ENCODE measurements at regions not wholly inside any gene's neighbourhood (a gene's known extent, or its start where the extent isn't known, plus 50 kb on each side); places are given as distances from the start of the nearest gene placed in this dataset.

DNA sequence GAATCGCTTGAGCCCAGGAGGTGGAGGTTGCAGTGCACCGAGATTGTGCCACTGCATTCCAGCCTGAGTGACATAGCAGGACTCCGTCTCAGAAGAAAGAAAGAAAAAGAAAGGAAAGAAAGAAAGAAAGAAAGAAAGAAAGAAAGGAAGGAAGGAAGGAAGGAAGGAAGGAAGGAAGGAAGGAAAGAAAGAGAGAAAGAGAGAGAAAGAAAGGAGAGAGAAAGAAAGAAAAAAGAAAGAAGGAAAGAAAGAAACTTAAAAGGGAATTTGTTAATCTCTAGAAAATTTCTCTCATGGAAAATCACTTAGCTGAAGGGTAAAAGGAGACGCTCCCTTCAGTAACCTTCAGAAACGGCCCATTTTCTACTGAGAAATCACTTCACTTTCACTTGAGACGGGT is 279.5 kb upstream of the KLF6 start:
- TF ChIP-seq CTCF (IDR thresholded peaks at IDR 0.05): no peak
- no peak overlapping the region for H3K27ac Mint-ChIP-seq (ENCODE audit: unreplicated experiment)
- H3K4me3 Mint-ChIP-seq (ENCODE audit: unreplicated experiment): no peak overlapping the region
- no peaks in the 10 kb centered on the region for H3K36me3 Mint-ChIP-seq (ENCODE audit: unreplicated experiment)
- H3K27me3 Mint-ChIP-seq (ENCODE audit: unreplicated experiment): no peaks in the 10 kb centered on the region
- peaks cover 7% of the 10 kb centered on the region for H3K4me1 Mint-ChIP-seq (ENCODE audit: unreplicated experiment)
- no peak for DNase-seq (ENCODE audit: extremely low spot score, unreplicated experiment)
- H3K9me3 Mint-ChIP-seq (ENCODE audit: unreplicated experiment): no peaks in the 10 kb centered on the region

DNA sequence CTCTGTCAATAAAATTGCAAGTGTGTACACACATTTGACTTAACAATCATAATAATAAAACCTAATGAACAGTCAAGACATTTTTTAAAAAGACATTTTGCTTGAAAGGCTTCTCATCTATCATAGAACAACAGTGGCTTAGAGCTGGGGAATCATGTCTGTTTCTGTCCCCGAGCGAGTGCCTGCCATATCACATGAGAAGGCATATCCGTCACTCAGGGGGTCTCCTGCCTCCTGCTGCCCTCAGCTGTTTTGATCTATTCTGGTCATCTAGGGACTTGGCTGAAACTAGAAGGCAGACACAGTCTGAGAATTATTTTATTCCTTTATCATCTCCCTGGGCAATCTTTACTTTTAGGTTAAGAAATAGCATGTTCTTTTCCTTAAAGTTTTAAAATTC is 278.7 kb upstream of the KLF6 start:
- no peaks in the 10 kb centered on the region for H3K27me3 Mint-ChIP-seq (ENCODE audit: unreplicated experiment)
- no peak overlapping the region for H3K27ac Mint-ChIP-seq (ENCODE audit: unreplicated experiment)
- no peak overlapping the region for H3K4me3 Mint-ChIP-seq (ENCODE audit: unreplicated experiment)
- TF ChIP-seq CTCF (IDR thresholded peaks at IDR 0.05): no peak
- peaks cover 8% of the 10 kb centered on the region for H3K4me1 Mint-ChIP-seq (ENCODE audit: unreplicated experiment)
- DNase-seq (ENCODE audit: extremely low spot score, unreplicated experiment): no peak
- no peaks in the 10 kb centered on the region for H3K9me3 Mint-ChIP-seq (ENCODE audit: unreplicated experiment)
- H3K36me3 Mint-ChIP-seq (ENCODE audit: unreplicated experiment): no peaks in the 10 kb centered on the region

DNA sequence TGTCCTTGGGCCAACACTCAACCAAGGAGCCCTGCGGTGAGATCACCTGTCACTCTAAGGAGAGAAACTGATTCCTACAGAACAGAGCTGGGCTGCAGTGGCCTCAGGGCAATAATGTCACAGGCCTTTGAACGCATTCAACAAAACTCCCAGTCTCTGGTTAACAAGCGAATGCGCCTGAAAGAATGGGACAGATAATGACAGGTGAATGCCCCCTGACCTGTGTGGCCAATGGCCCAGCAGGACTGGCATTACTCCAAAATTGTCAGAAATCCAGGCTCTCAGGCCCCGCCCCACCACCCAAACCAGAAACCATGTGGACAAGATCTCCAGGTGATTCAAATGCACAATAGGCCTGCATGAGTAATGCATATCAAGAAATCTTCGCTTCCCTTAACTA is 277.7 kb upstream of the KLF6 start:
- Mint-ChIP-seq H3K4me3 (ENCODE audit: unreplicated experiment) (no peak overlapping the region), H3K36me3 (ENCODE audit: unreplicated experiment) (no peaks in the 10 kb centered on the region), H3K9me3 (ENCODE audit: unreplicated experiment) (no peaks in the 10 kb centered on the region), H3K4me1 (ENCODE audit: unreplicated experiment) (peaks cover 18% of the 10 kb centered on the region), H3K27ac (ENCODE audit: unreplicated experiment) (no peak overlapping the region), H3K27me3 (ENCODE audit: unreplicated experiment) (no peaks in the 10 kb centered on the region)
- no peak for TF ChIP-seq CTCF (IDR thresholded peaks at IDR 0.05)
- DNase-seq (ENCODE audit: extremely low spot score, unreplicated experiment): no peak

DNA sequence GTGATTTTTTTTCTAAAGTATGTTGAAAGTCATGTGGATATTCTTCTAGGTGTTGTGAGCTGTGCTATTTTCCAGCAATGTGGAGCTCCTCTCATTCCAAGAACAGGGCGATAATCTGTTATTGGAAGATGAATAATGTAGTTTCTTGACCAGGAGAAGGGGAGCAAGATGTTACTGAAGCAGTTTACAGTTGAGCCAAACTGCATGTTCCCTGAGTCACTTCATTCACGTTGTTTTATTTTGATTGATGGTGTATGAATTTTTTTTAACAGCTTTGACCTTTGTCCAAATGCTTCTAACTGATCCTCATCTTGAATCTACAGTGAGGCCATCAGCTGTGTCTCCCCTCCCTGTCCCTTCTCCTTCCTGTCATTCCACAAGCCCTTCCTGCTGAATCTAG is 277.1 kb upstream of the KLF6 start:
- H3K27me3 Mint-ChIP-seq (ENCODE audit: unreplicated experiment): no peaks in the 10 kb centered on the region
- no peak overlapping the region for H3K27ac Mint-ChIP-seq (ENCODE audit: unreplicated experiment)
- no peaks in the 10 kb centered on the region for H3K36me3 Mint-ChIP-seq (ENCODE audit: unreplicated experiment)
- H3K4me3 Mint-ChIP-seq (ENCODE audit: unreplicated experiment): no peak overlapping the region
- peaks cover 21% of the 10 kb centered on the region for H3K4me1 Mint-ChIP-seq (ENCODE audit: unreplicated experiment)
- no peak for DNase-seq (ENCODE audit: extremely low spot score, unreplicated experiment)
- TF ChIP-seq CTCF (IDR thresholded peaks at IDR 0.05): no peak
- H3K9me3 Mint-ChIP-seq (ENCODE audit: unreplicated experiment): no peaks in the 10 kb centered on the region

DNA sequence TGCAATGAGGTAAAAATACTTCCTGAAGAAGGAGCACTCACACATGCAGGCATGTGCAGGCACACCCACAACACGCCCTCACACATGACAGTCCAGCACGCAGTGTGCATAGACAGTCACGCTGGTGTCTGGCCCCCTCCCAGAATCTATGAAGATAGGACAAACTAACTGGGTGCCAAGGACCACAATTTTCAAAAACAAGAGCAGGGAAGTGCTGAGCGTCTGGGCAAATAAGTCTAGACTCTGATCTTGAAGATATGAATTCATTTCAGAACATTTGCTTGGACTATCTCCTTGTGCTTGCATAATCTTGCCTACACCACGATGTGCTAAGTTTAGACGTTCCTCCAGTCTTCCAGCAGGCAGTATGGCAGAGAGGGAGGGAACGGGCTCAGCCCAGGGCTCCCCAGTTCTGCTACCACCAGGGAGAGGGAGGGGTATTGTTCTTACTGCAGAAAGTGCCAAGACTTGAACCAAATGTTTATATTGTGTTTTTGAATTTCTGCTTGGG is 276.5 kb upstream of the KLF6 start:
- Mint-ChIP-seq H3K4me1 (ENCODE audit: unreplicated experiment) (peaks cover 21% of the 10 kb centered on the region), H3K27me3 (ENCODE audit: unreplicated experiment) (no peaks in the 10 kb centered on the region), H3K9me3 (ENCODE audit: unreplicated experiment) (no peaks in the 10 kb centered on the region), H3K4me3 (ENCODE audit: unreplicated experiment) (no peak overlapping the region), H3K27ac (ENCODE audit: unreplicated experiment) (no peak overlapping the region), H3K36me3 (ENCODE audit: unreplicated experiment) (no peaks in the 10 kb centered on the region)
- TF ChIP-seq CTCF (IDR thresholded peaks at IDR 0.05): no peak
- no peak for DNase-seq (ENCODE audit: extremely low spot score, unreplicated experiment)

All from osteocyte (in vitro differentiated cells).